T47D (cell line): ENCODE measurements at regions not wholly inside any gene's neighbourhood (a gene's known extent, or its start where the extent isn't known, plus 50 kb on each side); places are given as distances from the start of the nearest gene placed in this dataset.

Experiments
- DNase-seq, 2 experiments: peaks; one replicate each; pipeline versions ENCODE4 v3.0.0 to v3.0.0-alpha.2; 2011 to 2012; ENCODE audit warnings: low read depth in 1 of 2, low spot score in 1 of 2
- JUND ChIP-seq: IDR thresholded peaks from 2 replicates; pipeline ENCODE4 v1.6.1; 2012; ENCODE audit warnings: low read depth
- in situ Hi-C: cut with HindIII; loops from 2 replicates; pipeline ENCODE4 v1.10.0; 2016; ENCODE audit warnings: low sequenced_read_pairs, low pct_unique_long_range_greater_than_20kb

DNA sequence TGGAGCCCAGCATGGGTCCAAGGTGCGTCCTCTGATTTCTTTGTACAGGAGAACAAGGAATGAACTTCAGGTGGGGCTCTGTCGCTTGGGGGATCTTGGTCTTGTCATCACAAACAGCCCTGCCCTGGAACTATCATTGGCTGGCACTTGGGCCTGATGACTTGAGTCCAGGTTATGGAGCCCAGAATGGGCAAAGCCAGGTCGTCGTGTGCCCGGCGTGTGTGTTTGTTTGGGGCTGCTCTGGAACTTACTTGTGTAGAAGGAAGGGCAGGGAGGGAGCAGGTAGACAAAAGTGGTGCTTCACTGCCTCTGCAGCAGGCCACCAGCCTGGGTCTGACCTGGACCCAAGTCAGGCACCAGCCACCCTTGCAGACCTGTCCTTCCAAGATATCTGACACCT is 306.3 kb upstream of the HS6ST1 start:
- in situ Hi-C loops, result no loop called here
- no peak for TF ChIP-seq JUND

DNA sequence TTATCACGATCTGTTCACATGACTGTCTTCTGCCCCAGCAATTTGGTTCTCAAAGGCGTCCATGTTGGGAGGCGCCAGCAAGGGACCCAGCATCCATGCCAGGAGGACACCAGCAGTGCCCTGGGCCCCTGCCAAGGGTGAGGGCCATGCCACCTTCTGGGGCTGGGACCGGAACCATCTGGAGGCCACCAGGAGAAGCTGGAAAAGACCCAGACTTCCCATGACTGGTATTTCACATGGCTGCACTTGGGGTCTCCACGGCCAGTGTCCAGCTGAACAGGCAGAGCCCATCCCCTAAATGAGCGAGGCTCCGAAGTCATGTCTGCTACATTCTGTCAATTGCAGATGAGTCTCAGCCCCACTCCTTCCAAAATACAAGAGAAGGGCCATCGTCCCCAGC is 306.8 kb upstream of the HS6ST1 start:
- no peak for DNase-seq
- no peak for TF ChIP-seq JUND
- in situ Hi-C loops, result no loop called here

More for the DNA sequence above, 306.3 kb upstream of the HS6ST1 start:
- DNase-seq, result no peak

GRCh38 chr2:128625963-128626759 is 307.5 kb upstream of the HS6ST1 start:
- in situ Hi-C loops, result no loop called here
- no peak for DNase-seq
- TF ChIP-seq JUND, result no peak

DNA sequence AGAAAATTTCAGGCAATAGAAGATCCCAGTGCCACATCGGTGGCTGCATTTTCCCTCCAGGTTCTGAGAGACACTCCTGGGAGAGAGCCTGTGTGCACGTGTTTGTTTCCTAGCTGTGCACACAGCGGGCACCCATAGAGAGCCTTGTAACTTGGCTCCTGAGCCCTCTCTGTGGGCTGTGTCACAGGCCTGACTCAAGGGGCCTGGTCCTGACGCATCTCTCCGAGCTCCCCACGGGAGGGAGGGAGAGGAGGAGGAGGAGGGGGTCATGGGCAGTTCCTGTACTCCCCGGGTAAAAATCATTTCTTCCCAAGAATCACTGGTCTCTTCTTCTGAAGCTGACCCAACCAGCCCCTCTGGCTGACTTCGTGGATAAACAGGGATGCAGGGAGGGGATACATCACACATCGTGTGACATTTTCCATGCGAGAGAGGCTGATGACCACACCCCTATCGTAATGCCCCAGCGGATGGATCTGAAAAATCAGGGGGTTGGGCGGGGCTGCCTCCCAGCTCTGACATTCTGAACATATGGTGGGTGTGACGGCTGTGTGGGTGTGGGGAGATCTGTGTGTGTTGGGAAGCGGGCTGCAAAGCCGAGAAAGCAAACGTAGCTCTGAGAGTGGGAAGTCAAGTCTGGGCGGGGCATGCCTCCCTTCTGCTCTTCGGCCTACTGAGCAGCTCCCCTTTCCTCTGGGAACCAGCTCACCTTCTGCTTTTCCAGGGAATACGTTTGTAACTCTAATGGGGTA is 308.3 kb upstream of the HS6ST1 start:
- no peak for TF ChIP-seq JUND
- no peak for DNase-seq
- in situ Hi-C loops, result no loop called here

- TF ChIP-seq JUND, result no peak
- DNase-seq, result no peak
- in situ Hi-C loops, result no loop called here
Observed at GRCh38 chr2:128628206-128628605, 309.5 kb upstream of the HS6ST1 start.

- in situ Hi-C loops, result no loop called here
- TF ChIP-seq JUND, result no peak
- no peak for DNase-seq
Observed at GRCh38 chr2:128628996-128629395, 310.3 kb upstream of the HS6ST1 start.

GRCh38 chr2:128630974-128631697 is 312.5 kb upstream of the HS6ST1 start:
- DNase-seq, result no peak
- TF ChIP-seq JUND, result no peak
- in situ Hi-C loops, result no loop called here

DNA sequence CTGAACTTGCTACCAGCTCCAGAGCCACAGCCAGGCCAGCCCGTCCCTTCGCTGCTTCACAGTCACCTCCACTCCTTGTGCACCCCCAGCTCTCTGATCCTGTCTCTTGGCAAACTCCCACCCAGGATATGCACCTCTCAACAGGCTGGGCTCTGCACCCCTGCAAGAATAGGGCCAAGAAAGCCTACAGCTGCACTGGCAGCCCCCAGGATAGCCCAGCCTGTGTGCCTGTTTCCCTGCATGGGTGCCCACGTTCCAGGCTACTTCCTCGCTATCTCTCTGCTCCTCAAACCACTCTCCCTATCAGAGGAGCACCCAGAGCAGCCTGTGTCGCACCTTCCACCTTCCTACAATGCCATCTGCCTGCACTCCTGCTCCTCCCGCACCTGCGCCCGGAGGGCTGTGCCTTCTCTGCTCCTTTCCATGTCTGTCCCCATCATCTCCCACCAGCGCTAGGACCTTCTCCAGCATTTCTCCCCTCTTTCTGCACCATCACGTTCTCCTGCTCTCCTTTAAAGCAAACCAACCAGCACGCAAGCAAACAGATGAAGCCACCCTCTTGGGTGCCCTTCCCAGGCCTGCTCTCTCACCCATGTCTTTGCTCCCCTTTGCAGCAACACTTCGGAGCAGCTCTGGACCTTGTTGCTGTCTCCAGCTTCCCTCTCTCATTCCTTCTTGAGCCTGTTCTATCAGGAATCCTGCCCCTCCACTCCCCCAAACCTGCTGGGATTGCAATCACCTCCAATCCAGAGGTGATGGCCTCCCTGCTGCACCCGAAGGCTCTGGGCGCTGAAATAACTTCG is 313.2 kb upstream of the HS6ST1 start:
- DNase-seq, result no peak
- no peak for TF ChIP-seq JUND
- in situ Hi-C loops, result no loop called here

- TF ChIP-seq JUND, result no peak
- no peak for DNase-seq
- in situ Hi-C loops, result no loop called here
Observed at GRCh38 chr2:128632501-128632800, 313.8 kb upstream of the HS6ST1 start.

GRCh38 chr2:128633501-128633900 is 314.8 kb upstream of the HS6ST1 start:
- in situ Hi-C loops, result no loop called here

GRCh38 chr2:128635361-128635900 is 316.8 kb upstream of the HS6ST1 start:
- no peak for TF ChIP-seq JUND
- DNase-seq, result no peak
- in situ Hi-C loops, result no loop called here

More at GRCh38 chr2:128633501-128633900, 314.8 kb upstream of the HS6ST1 start:
- no peak for TF ChIP-seq JUND
- DNase-seq, result no peak

GRCh38 chr2:128636802-128637147 is 318.1 kb upstream of the HS6ST1 start:
- in situ Hi-C loops, result no loop called here
- TF ChIP-seq JUND, result no peak
- DNase-seq, result no peak
